HEK293T (cell line): ENCODE measurements at regions not wholly inside any gene's neighbourhood (a gene's known extent, or its start where the extent isn't known, plus 50 kb on each side); places are given as distances from the start of the nearest gene placed in this dataset.

Source experiments
- CTCF ChIA-PET: fragments of 350-600 bp; formaldehyde crosslinking; extraction: SDS; loops from one replicate; lab custom pipeline; 2021; ENCODE audit warnings: antibody characterized with exemption, inconsistent platforms; lab: Yijun Ruan, JAX
- POLR2A ChIA-PET: fragments of 350-600 bp; formaldehyde crosslinking; extraction: SDS; loops from one replicate; lab custom pipeline; 2020; ENCODE audit warnings: antibody characterized with exemption, inconsistent platforms; lab: Yijun Ruan, JAX
- DNase-seq: peaks from one replicate; pipeline ENCODE4 v3.0.0; 2012; ENCODE audit warnings: mixed read lengths; ENCODE audit errors: extremely low spot score
- ARNT ChIP-seq: fragments of 450-650 bp; IDR thresholded peaks from 2 replicates; pipeline ENCODE4 v1.6.1; 2017; ENCODE audit warnings: mild to moderate bottlenecking
- BHLHE40 ChIP-seq: fragments of 450-650 bp; IDR thresholded peaks from 2 replicates; pipeline ENCODE4 v1.6.1; 2016; ENCODE audit warnings: mild to moderate bottlenecking, moderate library complexity, borderline replicate concordance
- CTBP1 ChIP-seq: fragments of 450-650 bp; IDR thresholded peaks from 2 replicates; pipeline ENCODE4 v1.6.1; 2016; ENCODE audit warnings: borderline replicate concordance
- ELF4 ChIP-seq: fragments of 450-650 bp; IDR thresholded peaks from 2 replicates; pipeline ENCODE4 v1.6.1; 2017; ENCODE audit warnings: antibody characterized with exemption
- FOXA1 ChIP-seq: fragments of 450-650 bp; IDR thresholded peaks from 2 replicates; pipeline ENCODE4 v1.6.1; 2016; ENCODE audit warnings: mild to moderate bottlenecking
- FOXK2 ChIP-seq: fragments of 450-650 bp; IDR thresholded peaks from 2 replicates; pipeline ENCODE4 v1.6.1; 2016; ENCODE audit warnings: mild to moderate bottlenecking
- FOXM1 ChIP-seq: fragments of 450-650 bp; IDR thresholded peaks from 2 replicates; pipeline ENCODE4 v1.6.1; 2017; ENCODE audit warnings: mild to moderate bottlenecking, borderline replicate concordance
- HDGF ChIP-seq: fragments of 450-650 bp; IDR thresholded peaks from 2 replicates; pipeline ENCODE4 v1.6.1; 2017; ENCODE audit warnings: antibody characterized with exemption, borderline replicate concordance
- L3MBTL2 ChIP-seq: fragments of 450-650 bp; conservative IDR thresholded peaks from 2 replicates; pipeline ENCODE4 v1.6.1; 2016; ENCODE audit warnings: mild to moderate bottlenecking
- LEF1 ChIP-seq: fragments of 450-650 bp; IDR thresholded peaks from 2 replicates; pipeline ENCODE4 v1.6.1; 2017; ENCODE audit warnings: mild to moderate bottlenecking, borderline replicate concordance
- NFRKB ChIP-seq: fragments of 450-650 bp; IDR thresholded peaks from 2 replicates; pipeline ENCODE4 v1.6.1; 2016; ENCODE audit warnings: mild to moderate bottlenecking, moderate library complexity
- PKNOX1 ChIP-seq: fragments of 450-650 bp; IDR thresholded peaks from 2 replicates; pipeline ENCODE4 v1.6.1; 2016
- SP1 ChIP-seq: fragments of 450-650 bp; IDR thresholded peaks from 2 replicates; pipeline ENCODE4 v1.6.1; 2017
- SUZ12 ChIP-seq: fragments of 450-650 bp; IDR thresholded peaks from 2 replicates; pipeline ENCODE4 v1.6.1; 2016; ENCODE audit warnings: mild to moderate bottlenecking
- TARDBP ChIP-seq: fragments of 450-650 bp; IDR thresholded peaks from 2 replicates; pipeline ENCODE4 v1.6.1; 2016
- ZNF384 ChIP-seq: fragments of 450-650 bp; IDR thresholded peaks from 2 replicates; pipeline ENCODE4 v1.6.1; 2016

GRCh38 chr4:18512718-18513117 is 491.2 kb upstream of the LCORL start:
- DNase-seq, result no peak
- CTCF ChIA-PET, result no interaction called here
- POLR2A ChIA-PET, result no interaction called here
- TF ChIP-seq NFRKB (no peak), FOXA1 (no peak), L3MBTL2 (no peak), ELF4 (no peak), TARDBP (no peak), PKNOX1 (no peak), FOXM1 (no peak), BHLHE40 (no peak), SUZ12 (no peak), HDGF (no peak), FOXK2 (no peak), SP1 (no peak), ZNF384 (no peak), LEF1 (no peak), ARNT (no peak), CTBP1 (no peak)

- no peak for TF ChIP-seq LEF1
- no peak for TF ChIP-seq SP1
- ChIA-PET CTCF (no interaction called here), POLR2A (no interaction called here)
- DNase-seq, result no peak
These were observed 490.2 kb upstream of the LCORL start for GRCh38 chr4:18511727-18512126.

GRCh38 chr4:18508786-18509185 is 487.2 kb upstream of the LCORL start:
- POLR2A ChIA-PET, result no interaction called here
- CTCF ChIA-PET, result no interaction called here
- no peak for DNase-seq
- TF ChIP-seq SUZ12, result no peak
- TF ChIP-seq BHLHE40, result no peak
- no peak for TF ChIP-seq NFRKB
- TF ChIP-seq FOXA1, result no peak
- TF ChIP-seq CTBP1, result no peak
- TF ChIP-seq ZNF384, result no peak
- TF ChIP-seq L3MBTL2, result no peak
- no peak for TF ChIP-seq FOXK2
- no peak for TF ChIP-seq TARDBP
- no peak for TF ChIP-seq ARNT
- TF ChIP-seq FOXM1, result no peak
- no peak for TF ChIP-seq PKNOX1

- no peak for TF ChIP-seq FOXK2
- no peak for TF ChIP-seq ARNT
- no peak for TF ChIP-seq FOXM1
- DNase-seq, result no peak
- ChIA-PET CTCF (no interaction called here), POLR2A (no interaction called here)
These were observed 459.4 kb upstream of the LCORL start for GRCh38 chr4:18480928-18481327.

GRCh38 chr4:18480342-18480741 is 458.8 kb upstream of the LCORL start:
- no peak for DNase-seq
- TF ChIP-seq L3MBTL2 (no peak), LEF1 (no peak), FOXM1 (no peak), FOXA1 (no peak), PKNOX1 (no peak), CTBP1 (no peak), ARNT (no peak), SUZ12 (no peak), ELF4 (no peak), BHLHE40 (no peak), SP1 (no peak), FOXK2 (no peak), NFRKB (no peak), HDGF (no peak), ZNF384 (no peak), TARDBP (no peak)
- CTCF ChIA-PET, result no interaction called here
- POLR2A ChIA-PET, result no interaction called here

- TF ChIP-seq PKNOX1, result no peak
- TF ChIP-seq BHLHE40, result no peak
- ChIA-PET POLR2A (no interaction called here), CTCF (no interaction called here)
- no peak for DNase-seq
These were observed 458.3 kb upstream of the LCORL start for GRCh38 chr4:18479825-18480224.
